Suprapubic skin (tissue), 4 donors: ENCODE measurements at regions not wholly inside any gene's neighbourhood (a gene's known extent, or its start where the extent isn't known, plus 50 kb on each side); places are given as distances from the start of the nearest gene placed in this dataset.

ENCODE experiments used
- DNase-seq, 2 donors: peaks; one replicate each; pipeline ENCODE4 v3.0.0-alpha.2; 2019; ENCODE audit warnings: low spot score in 2 of 2
- H3K27ac ChIP-seq: fragments of 200-600 bp; sonication (generic); one replicate; pipeline ENCODE4 v1.5.1; 2019
- H3K27me3 ChIP-seq: fragments of 200-600 bp; sonication (generic); one replicate; pipeline ENCODE4 v1.5.1; 2019
- H3K36me3 ChIP-seq: fragments of 200-600 bp; sonication (generic); one replicate; pipeline ENCODE4 v1.5.1; 2019
- H3K4me1 ChIP-seq: fragments of 200-600 bp; sonication (generic); one replicate; pipeline ENCODE4 v1.5.1; 2019
- H3K4me3 ChIP-seq: fragments of 200-600 bp; sonication (generic); one replicate; pipeline ENCODE4 v1.5.1; 2019; ENCODE audit warnings: mild to moderate bottlenecking
- H3K9me3 ChIP-seq: fragments of 200-600 bp; sonication (generic); one replicate; pipeline ENCODE4 v1.5.1; 2019
- EP300 ChIP-seq: sonication (generic); formaldehyde crosslinking; IDR thresholded peaks from one replicate; pipeline ENCODE4 v1.6.1; 2017; ENCODE audit warnings: antibody characterized with exemption
- POLR2A ChIP-seq, 2 donors: fragments of 450-650 bp; IDR thresholded peaks; one replicate each; pipeline ENCODE4 v1.6.1; 2017; ENCODE audit warnings: antibody characterized with exemption in 2 of 2, mild to moderate bottlenecking in 2 of 2, moderate library complexity in 2 of 2
- POLR2AphosphoS5 ChIP-seq, 3 donors: sonication (generic); formaldehyde crosslinking; IDR thresholded peaks; one replicate each; pipeline ENCODE4 v1.6.1; 2017; ENCODE audit warnings: antibody characterized with exemption in 3 of 3
- WGBS: methylation state at CpG from one replicate; pipeline ENCODE4 v1.1.5; 2018; 5-methylcytosine and 5-hydroxymethylcytosine counted together
- TF ChIP-seq, protein P1 (sequence below), 2 donors: fragments of 200-600 bp in 1 of 2; fragments of 450-650 bp in 1 of 2; sonication (generic) in 1 of 2; IDR thresholded peaks; one replicate each; pipeline ENCODE4 v1.5.1; 2016 to 2019; ENCODE audit warnings: antibody characterized with exemption in 2 of 2, mild to moderate bottlenecking in 1 of 2, moderate library complexity in 1 of 2

DNA sequence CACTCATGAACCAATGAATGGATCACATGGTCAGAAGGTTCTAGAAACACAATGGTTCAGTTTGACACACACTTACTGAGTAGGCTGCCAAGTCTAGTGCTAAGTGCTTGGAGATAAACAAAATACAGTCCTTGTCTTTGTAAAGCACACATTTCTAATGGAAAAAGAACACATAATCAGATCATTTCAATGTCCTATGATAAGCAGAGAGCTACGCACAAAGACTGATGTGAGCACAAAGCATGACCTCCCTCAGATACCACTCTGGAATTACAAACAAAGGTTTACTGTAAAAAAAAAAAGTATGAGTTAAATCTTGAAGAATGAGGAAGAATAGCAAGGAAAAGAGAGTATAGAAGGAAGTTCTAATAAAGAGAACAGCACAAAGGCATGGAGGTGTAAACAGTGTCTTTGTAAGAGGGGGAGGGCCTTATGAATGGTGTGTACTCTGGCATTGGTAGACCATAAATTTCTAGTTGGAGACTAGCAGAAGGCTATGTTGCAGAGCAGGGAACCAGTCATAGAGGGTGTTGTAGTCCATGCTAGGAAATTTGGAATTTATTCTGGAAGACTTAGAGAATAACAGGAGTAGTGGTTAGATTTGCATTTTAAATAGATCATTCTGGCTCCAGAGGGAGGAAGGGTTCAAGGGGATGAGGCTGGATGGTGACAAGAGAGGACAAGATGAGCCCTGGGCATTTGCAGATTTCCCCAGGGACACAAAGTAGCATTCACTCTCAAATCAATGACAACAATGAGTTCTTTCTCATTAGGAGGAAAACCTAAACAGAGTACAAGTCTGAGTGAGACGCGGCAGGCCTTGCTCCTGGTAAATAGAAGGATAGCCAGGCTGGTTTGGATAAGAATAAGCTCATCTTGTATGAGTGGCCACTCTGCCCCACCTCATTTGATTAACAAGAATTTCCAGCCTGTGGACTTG lies 468.0 kb downstream of the TOX3 start:
- Histone ChIP-seq H3K4me1 (no peaks in the 10 kb centered on the region), H3K36me3 (no peaks in the 10 kb centered on the region), H3K27ac (no peak overlapping the region), H3K9me3 (no peaks in the 10 kb centered on the region), H3K27me3 (no peaks in the 10 kb centered on the region), H3K4me3 (no peak overlapping the region)
- no peak for TF ChIP-seq EP300
- no peak for TF ChIP-seq POLR2A (IDR thresholded peaks at IDR 0.05)
- TF ChIP-seq POLR2AphosphoS5 (IDR thresholded peaks at IDR 0.05): no peak
- no peak for DNase-seq
- 77% methylated on average over 3 of the region's 3 CpGs for WGBS

DNA sequence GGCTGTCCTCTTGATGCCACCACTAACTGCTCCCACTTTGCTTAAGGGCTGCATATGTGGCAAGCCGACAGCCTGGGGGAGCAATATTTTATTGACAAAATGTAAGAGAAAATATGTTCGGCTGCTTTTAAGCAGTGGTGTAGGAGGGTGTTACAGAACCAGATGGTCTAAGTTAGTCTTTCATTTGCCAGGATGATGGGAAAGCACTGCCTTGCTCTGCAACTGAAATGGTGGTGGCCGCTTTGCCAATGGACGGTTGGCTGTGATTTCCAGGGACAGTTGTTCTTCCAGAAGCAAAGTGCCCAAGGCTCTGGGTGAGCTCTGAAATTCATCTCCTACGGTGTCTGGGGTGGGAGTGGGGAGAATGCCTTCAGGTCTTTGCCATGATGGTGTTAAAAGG lies 469.3 kb downstream of the TOX3 start:
- H3K27ac ChIP-seq: no peak overlapping the region
- TF ChIP-seq POLR2A (IDR thresholded peaks at IDR 0.05): no peak
- TF ChIP-seq EP300: no peak
- TF ChIP-seq, protein P1, sequence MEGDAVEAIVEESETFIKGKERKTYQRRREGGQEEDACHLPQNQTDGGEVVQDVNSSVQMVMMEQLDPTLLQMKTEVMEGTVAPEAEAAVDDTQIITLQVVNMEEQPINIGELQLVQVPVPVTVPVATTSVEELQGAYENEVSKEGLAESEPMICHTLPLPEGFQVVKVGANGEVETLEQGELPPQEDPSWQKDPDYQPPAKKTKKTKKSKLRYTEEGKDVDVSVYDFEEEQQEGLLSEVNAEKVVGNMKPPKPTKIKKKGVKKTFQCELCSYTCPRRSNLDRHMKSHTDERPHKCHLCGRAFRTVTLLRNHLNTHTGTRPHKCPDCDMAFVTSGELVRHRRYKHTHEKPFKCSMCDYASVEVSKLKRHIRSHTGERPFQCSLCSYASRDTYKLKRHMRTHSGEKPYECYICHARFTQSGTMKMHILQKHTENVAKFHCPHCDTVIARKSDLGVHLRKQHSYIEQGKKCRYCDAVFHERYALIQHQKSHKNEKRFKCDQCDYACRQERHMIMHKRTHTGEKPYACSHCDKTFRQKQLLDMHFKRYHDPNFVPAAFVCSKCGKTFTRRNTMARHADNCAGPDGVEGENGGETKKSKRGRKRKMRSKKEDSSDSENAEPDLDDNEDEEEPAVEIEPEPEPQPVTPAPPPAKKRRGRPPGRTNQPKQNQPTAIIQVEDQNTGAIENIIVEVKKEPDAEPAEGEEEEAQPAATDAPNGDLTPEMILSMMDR (IDR thresholded peaks at IDR 0.05): no peak
- TF ChIP-seq POLR2AphosphoS5 (IDR thresholded peaks at IDR 0.05): no peak
- DNase-seq: no peak
- no peak overlapping the region for H3K4me3 ChIP-seq
- no peaks in the 10 kb centered on the region for H3K36me3 ChIP-seq
- 57% methylated on average over 5 of the region's 5 CpGs for WGBS
- H3K4me1 ChIP-seq: no peaks in the 10 kb centered on the region
- H3K9me3 ChIP-seq: no peaks in the 10 kb centered on the region
- no peaks in the 10 kb centered on the region for H3K27me3 ChIP-seq

DNA sequence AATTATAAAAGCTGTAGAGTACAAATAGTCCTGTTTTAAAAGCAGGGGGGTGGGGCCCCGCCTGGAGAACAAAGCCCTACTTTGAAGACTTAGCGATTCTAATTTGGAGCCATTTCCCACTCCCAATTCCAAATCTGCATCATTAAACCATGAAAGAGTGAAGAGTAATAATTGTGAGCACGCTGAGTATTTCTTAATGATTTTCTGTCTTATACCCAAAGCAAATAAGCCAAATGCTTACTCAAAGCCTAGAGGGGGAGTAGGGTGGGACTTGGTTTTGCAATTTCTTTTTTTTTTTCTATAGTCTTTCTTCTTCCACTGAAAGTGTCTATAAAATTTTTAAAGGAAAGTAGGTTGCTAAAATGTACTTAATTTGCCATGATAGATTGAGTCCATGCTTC lies 470.1 kb downstream of the TOX3 start:
- H3K27me3 ChIP-seq: no peaks in the 10 kb centered on the region
- no peak overlapping the region for H3K27ac ChIP-seq
- DNase-seq: no peak
- H3K4me1 ChIP-seq: no peaks in the 10 kb centered on the region
- TF ChIP-seq POLR2AphosphoS5 (IDR thresholded peaks at IDR 0.05): no peak
- TF ChIP-seq EP300: no peak
- TF ChIP-seq POLR2A (IDR thresholded peaks at IDR 0.05): no peak
- TF ChIP-seq, protein P1 (IDR thresholded peaks at IDR 0.05): no peak
- H3K4me3 ChIP-seq: no peak overlapping the region
- no peaks in the 10 kb centered on the region for H3K9me3 ChIP-seq
- 60% methylated on average over 3 of the region's 3 CpGs for WGBS
- H3K36me3 ChIP-seq: no peaks in the 10 kb centered on the region

DNA sequence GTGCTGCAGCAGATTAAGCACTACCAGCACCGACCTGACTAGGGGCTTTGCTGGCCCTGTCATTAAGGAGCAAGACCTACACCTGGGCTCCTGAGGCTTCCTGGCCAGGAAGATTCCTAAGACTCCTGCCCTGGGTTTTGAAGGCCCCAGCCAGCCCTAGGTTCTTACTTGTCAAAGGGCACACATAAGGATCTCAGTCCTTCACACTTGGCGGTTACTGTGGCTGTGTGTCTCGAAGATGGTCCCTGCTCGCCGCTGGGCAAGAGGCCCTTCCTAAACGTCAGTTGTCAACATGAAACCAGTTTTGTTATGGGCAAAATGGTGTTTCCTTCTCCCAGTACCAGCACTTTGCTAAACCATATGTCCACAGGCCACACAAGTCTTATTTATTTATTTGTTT lies 470.6 kb downstream of the TOX3 start:
- Histone ChIP-seq H3K9me3 (no peaks in the 10 kb centered on the region), H3K27ac (no peak overlapping the region), H3K27me3 (no peaks in the 10 kb centered on the region), H3K4me1 (no peaks in the 10 kb centered on the region), H3K36me3 (no peaks in the 10 kb centered on the region), H3K4me3 (no peak overlapping the region)
- no peak for DNase-seq
- TF ChIP-seq EP300: no peak
- TF ChIP-seq, protein P1 (IDR thresholded peaks at IDR 0.05): no peak
- no peak for TF ChIP-seq POLR2A (IDR thresholded peaks at IDR 0.05)
- TF ChIP-seq POLR2AphosphoS5 (IDR thresholded peaks at IDR 0.05): no peak
- WGBS: 72% methylated on average over 6 of the region's 6 CpGs

DNA sequence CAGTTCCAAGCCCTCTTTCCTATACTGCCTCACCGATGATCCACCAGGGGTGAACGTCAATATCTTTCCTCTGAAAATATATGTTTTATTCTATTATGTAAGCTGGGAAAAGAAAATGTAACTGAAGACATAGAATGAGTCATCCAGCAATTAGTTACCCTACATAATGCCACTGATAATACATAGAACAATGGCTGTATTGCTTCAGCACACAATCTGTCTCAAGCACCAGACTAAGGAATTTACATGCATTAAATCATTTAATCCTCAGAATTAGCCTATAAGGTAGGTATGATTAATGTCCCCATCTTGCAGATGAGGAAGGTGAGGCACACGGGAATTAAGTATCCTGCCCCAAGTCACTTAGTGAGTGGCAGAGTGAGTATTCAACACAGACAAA lies 472.8 kb downstream of the TOX3 start:
- TF ChIP-seq, protein P1 (IDR thresholded peaks at IDR 0.05): no peak
- no peak for TF ChIP-seq POLR2AphosphoS5 (IDR thresholded peaks at IDR 0.05)
- TF ChIP-seq EP300: no peak
- no peak for TF ChIP-seq POLR2A (IDR thresholded peaks at IDR 0.05)

More for the DNA sequence above, 472.8 kb downstream of the TOX3 start:
- 89% methylated on average over 3 of the region's 3 CpGs for WGBS
- no peaks in the 10 kb centered on the region for H3K4me1 ChIP-seq
- no peak overlapping the region for H3K27ac ChIP-seq
- H3K9me3 ChIP-seq: no peaks in the 10 kb centered on the region
- H3K36me3 ChIP-seq: no peaks in the 10 kb centered on the region
- H3K4me3 ChIP-seq: no peak overlapping the region
- H3K27me3 ChIP-seq: no peaks in the 10 kb centered on the region
- no peak for DNase-seq
